ENCODE measurements at regions not wholly inside any gene's neighbourhood (a gene's known extent, or its start where the extent isn't known, plus 50 kb on each side); places are given as distances from the start of the nearest gene placed in this dataset.

DNA sequence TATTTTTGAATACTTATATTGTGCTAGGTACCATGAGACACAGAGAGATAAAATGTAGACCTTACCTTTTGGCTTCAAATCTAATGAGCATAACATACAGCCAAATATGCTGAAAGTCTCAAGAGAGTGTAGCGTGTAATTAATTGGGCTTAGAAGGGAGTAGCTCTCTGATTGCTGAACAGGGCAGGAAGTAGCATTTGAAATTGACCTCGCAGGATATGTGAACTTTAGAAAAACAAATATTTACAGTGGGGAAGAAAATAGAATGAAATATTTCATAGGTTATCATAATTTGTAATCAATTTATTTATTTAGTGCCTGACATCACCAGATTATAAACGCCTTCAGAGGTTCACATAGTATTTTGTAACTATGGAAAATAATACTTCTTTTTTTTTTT is 327.1 kb downstream of the RFC3 start:
- TF ChIP-seq ZNF155 (tag by site-specific recombination; IDR thresholded peaks at IDR 0.05): no peak
- TF ChIP-seq, protein P1, sequence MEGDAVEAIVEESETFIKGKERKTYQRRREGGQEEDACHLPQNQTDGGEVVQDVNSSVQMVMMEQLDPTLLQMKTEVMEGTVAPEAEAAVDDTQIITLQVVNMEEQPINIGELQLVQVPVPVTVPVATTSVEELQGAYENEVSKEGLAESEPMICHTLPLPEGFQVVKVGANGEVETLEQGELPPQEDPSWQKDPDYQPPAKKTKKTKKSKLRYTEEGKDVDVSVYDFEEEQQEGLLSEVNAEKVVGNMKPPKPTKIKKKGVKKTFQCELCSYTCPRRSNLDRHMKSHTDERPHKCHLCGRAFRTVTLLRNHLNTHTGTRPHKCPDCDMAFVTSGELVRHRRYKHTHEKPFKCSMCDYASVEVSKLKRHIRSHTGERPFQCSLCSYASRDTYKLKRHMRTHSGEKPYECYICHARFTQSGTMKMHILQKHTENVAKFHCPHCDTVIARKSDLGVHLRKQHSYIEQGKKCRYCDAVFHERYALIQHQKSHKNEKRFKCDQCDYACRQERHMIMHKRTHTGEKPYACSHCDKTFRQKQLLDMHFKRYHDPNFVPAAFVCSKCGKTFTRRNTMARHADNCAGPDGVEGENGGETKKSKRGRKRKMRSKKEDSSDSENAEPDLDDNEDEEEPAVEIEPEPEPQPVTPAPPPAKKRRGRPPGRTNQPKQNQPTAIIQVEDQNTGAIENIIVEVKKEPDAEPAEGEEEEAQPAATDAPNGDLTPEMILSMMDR (tag by site-specific recombination; IDR thresholded peaks at IDR 0.05): no peak
- no peak for TF ChIP-seq ZNF10 (tag by site-specific recombination; IDR thresholded peaks at IDR 0.05)
- no peak for TF ChIP-seq GLI4 (tag by site-specific recombination; IDR thresholded peaks at IDR 0.05)
- TF ChIP-seq, protein P2, sequence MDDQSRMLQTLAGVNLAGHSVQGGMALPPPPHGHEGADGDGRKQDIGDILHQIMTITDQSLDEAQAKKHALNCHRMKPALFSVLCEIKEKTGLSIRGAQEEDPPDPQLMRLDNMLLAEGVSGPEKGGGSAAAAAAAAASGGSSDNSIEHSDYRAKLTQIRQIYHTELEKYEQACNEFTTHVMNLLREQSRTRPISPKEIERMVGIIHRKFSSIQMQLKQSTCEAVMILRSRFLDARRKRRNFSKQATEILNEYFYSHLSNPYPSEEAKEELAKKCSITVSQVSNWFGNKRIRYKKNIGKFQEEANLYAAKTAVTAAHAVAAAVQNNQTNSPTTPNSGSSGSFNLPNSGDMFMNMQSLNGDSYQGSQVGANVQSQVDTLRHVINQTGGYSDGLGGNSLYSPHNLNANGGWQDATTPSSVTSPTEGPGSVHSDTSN (CRISPR knock-in tag; IDR thresholded peaks at IDR 0.05): no peak
- TF ChIP-seq, protein P3, sequence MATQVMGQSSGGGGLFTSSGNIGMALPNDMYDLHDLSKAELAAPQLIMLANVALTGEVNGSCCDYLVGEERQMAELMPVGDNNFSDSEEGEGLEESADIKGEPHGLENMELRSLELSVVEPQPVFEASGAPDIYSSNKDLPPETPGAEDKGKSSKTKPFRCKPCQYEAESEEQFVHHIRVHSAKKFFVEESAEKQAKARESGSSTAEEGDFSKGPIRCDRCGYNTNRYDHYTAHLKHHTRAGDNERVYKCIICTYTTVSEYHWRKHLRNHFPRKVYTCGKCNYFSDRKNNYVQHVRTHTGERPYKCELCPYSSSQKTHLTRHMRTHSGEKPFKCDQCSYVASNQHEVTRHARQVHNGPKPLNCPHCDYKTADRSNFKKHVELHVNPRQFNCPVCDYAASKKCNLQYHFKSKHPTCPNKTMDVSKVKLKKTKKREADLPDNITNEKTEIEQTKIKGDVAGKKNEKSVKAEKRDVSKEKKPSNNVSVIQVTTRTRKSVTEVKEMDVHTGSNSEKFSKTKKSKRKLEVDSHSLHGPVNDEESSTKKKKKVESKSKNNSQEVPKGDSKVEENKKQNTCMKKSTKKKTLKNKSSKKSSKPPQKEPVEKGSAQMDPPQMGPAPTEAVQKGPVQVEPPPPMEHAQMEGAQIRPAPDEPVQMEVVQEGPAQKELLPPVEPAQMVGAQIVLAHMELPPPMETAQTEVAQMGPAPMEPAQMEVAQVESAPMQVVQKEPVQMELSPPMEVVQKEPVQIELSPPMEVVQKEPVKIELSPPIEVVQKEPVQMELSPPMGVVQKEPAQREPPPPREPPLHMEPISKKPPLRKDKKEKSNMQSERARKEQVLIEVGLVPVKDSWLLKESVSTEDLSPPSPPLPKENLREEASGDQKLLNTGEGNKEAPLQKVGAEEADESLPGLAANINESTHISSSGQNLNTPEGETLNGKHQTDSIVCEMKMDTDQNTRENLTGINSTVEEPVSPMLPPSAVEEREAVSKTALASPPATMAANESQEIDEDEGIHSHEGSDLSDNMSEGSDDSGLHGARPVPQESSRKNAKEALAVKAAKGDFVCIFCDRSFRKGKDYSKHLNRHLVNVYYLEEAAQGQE (tag by site-specific recombination; IDR thresholded peaks at IDR 0.05): no peak
- no peak for TF ChIP-seq ZNF324 (tag by site-specific recombination; IDR thresholded peaks at IDR 0.05)
- no peak for TF ChIP-seq ZSCAN23 (tag by site-specific recombination; IDR thresholded peaks at IDR 0.05)
